ENCODE measurements at regions not wholly inside any gene's neighbourhood (a gene's known extent, or its start where the extent isn't known, plus 50 kb on each side); places are given as distances from the start of the nearest gene placed in this dataset.

DNA sequence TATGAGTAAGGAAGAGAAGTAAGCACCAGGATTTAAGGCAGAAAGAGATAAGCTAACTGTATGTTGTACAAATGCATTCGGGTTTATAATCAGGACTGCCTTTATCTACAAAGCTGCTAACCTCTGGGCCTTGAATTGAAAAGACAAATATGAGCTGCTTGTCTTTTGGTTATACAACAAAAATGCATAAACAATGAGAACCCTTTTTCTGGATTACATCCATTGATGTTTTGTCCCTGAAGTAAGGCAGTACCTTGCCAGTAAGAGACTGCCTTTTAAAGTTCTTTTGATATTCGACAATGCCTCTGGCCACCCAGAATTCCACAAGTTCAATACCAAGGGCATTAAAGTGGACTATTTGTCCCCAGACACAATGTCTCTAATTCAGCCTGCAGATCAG lies 280.7 kb downstream of the ZNF621 start:
- H3K9me3 ChIP-seq (ENCODE audit: low read depth): peaks cover 7% of the 10 kb centered on the region
- Mint-ChIP-seq H3K4me1 (peaks cover 8% of the 10 kb centered on the region), H3K36me3 (no peaks in the 10 kb centered on the region), H3K27me3 (ENCODE audit: insufficient read depth, low read depth) (peaks cover 3% of the 10 kb centered on the region), H3K27ac (no peak overlapping the region), H3K4me3 (no peak overlapping the region), H3K9me3 (peaks cover 9% of the 10 kb centered on the region)
- H3K4me3 ChIP-seq: no peak overlapping the region
- TF ChIP-seq EZH2 (IDR thresholded peaks at IDR 0.05) (no peak), EZH2phosphoT487 (IDR thresholded peaks at IDR 0.05) (no peak)
- no peak overlapping the region for H3K4me2 ChIP-seq
- H3K79me2 ChIP-seq (ENCODE audit: low read depth): no peaks in the 10 kb centered on the region
- H4K20me1 ChIP-seq (ENCODE audit: low read depth): no peaks in the 10 kb centered on the region
- H3F3A ChIP-seq (ENCODE audit: low read depth): peaks cover 3% of the 10 kb centered on the region
- H3K9ac ChIP-seq: no peak overlapping the region
- no peak overlapping the region for H3K27ac ChIP-seq
- no peak overlapping the region for H2AFZ ChIP-seq (replicated peaks)
- H3K27me3 ChIP-seq: no peaks in the 10 kb centered on the region
- H3K36me3 ChIP-seq: no peaks in the 10 kb centered on the region
- H3K4me1 ChIP-seq: peaks cover 14% of the 10 kb centered on the region
- DNase-seq (ENCODE audit: low spot score): no peak

DNA sequence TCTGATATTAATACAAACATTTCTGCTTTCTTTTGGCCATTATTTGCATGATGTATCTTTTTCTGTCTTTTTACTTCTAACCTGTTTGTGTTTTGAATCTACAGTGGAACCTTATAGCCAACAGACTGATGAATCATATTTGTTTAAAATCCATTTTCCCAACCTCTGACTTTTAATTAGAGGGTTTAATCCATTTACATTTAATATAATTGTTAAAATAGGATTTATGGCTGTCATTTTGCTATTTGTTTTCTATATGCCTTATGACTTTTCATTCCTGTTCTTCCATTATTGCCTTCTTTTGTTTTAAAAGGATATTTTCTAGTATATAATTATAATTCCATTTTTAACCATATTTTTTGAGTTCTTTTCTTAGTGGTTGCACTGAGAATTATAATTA lies 286.1 kb downstream of the ZNF621 start:
- H2AFZ ChIP-seq (replicated peaks): no peak overlapping the region
- H4K20me1 ChIP-seq (ENCODE audit: low read depth): no peaks in the 10 kb centered on the region
- H3K9me3 ChIP-seq (ENCODE audit: low read depth): peaks cover 7% of the 10 kb centered on the region
- H3K4me2 ChIP-seq: no peak overlapping the region
- no peaks in the 10 kb centered on the region for H3K36me3 Mint-ChIP-seq
- no peaks in the 10 kb centered on the region for H3K27me3 ChIP-seq
- peaks cover 19% of the 10 kb centered on the region for H3K9me3 Mint-ChIP-seq
- no peak overlapping the region for H3K27ac ChIP-seq
- H3K4me3 Mint-ChIP-seq: no peak overlapping the region
- H3K27ac Mint-ChIP-seq: no peak overlapping the region
- TF ChIP-seq EZH2phosphoT487 (IDR thresholded peaks at IDR 0.05) (no peak), CTCF (IDR thresholded peaks at IDR 0.05) (no peak), EZH2 (IDR thresholded peaks at IDR 0.05) (no peak)
- no peak for DNase-seq (ENCODE audit: low spot score)
- no peaks in the 10 kb centered on the region for H3K4me1 ChIP-seq
- no peaks in the 10 kb centered on the region for H3K79me2 ChIP-seq (ENCODE audit: low read depth)
- no peaks in the 10 kb centered on the region for H3F3A ChIP-seq (ENCODE audit: low read depth)
- H3K4me3 ChIP-seq: no peak overlapping the region
- H3K4me1 Mint-ChIP-seq: no peaks in the 10 kb centered on the region
- no peaks in the 10 kb centered on the region for H3K36me3 ChIP-seq
- no peaks in the 10 kb centered on the region for H3K27me3 Mint-ChIP-seq (ENCODE audit: insufficient read depth, low read depth)
- no peak overlapping the region for H3K9ac ChIP-seq

DNA sequence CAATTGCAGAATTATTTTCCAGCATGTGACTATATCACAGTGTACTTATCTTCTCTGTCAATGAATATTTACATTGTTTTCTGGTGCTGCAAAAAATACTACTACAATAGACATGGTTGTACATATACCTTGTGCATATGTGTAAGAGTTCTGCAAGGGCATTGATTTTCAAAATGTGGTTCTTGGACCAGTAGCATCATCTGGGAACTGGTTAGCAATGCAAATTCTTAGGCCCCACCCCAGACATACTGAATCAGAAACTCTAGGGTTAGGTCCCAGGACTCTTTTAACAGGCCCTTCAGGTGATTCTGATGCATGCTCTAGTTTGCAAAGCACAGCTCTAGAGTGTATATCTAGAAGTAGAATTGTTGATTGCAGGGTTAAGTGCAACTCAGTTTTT lies 292.3 kb downstream of the ZNF621 start:
- no peaks in the 10 kb centered on the region for H3K36me3 ChIP-seq
- H3K79me2 ChIP-seq (ENCODE audit: low read depth): no peaks in the 10 kb centered on the region
- Mint-ChIP-seq H3K4me3 (no peak overlapping the region), H3K27me3 (ENCODE audit: insufficient read depth, low read depth) (no peaks in the 10 kb centered on the region), H3K36me3 (no peaks in the 10 kb centered on the region), H3K9me3 (peaks cover 8% of the 10 kb centered on the region), H3K4me1 (no peaks in the 10 kb centered on the region), H3K27ac (no peak overlapping the region)
- H3K27me3 ChIP-seq: no peaks in the 10 kb centered on the region
- DNase-seq (ENCODE audit: low spot score): no peak
- no peaks in the 10 kb centered on the region for H4K20me1 ChIP-seq (ENCODE audit: low read depth)
- H3K9me3 ChIP-seq (ENCODE audit: low read depth): no peaks in the 10 kb centered on the region
- no peak overlapping the region for H3K4me2 ChIP-seq
- H3K27ac ChIP-seq: no peak overlapping the region
- H2AFZ ChIP-seq (replicated peaks): no peak overlapping the region
- no peak overlapping the region for H3K9ac ChIP-seq
- no peak overlapping the region for H3K4me3 ChIP-seq
- no peaks in the 10 kb centered on the region for H3F3A ChIP-seq (ENCODE audit: low read depth)
- TF ChIP-seq EZH2 (IDR thresholded peaks at IDR 0.05) (no peak), CTCF (IDR thresholded peaks at IDR 0.05) (no peak), EZH2phosphoT487 (IDR thresholded peaks at IDR 0.05) (no peak)
- H3K4me1 ChIP-seq: no peaks in the 10 kb centered on the region

- H3K4me2 ChIP-seq: no peak overlapping the region
- no peaks in the 10 kb centered on the region for H3K36me3 ChIP-seq
- no peaks in the 10 kb centered on the region for H3K4me1 Mint-ChIP-seq
- no peaks in the 10 kb centered on the region for H3K9me3 ChIP-seq (ENCODE audit: low read depth)
- H4K20me1 ChIP-seq (ENCODE audit: low read depth): no peaks in the 10 kb centered on the region
- H3K79me2 ChIP-seq (ENCODE audit: low read depth): no peaks in the 10 kb centered on the region
- no peak overlapping the region for H3K9ac ChIP-seq
- peaks cover 2% of the 10 kb centered on the region for H3K9me3 Mint-ChIP-seq
- no peaks in the 10 kb centered on the region for H3K27me3 Mint-ChIP-seq (ENCODE audit: insufficient read depth, low read depth)
- H3K27ac ChIP-seq: no peak overlapping the region
- H3K27ac Mint-ChIP-seq: no peak overlapping the region
- no peak for TF ChIP-seq CTCF (IDR thresholded peaks at IDR 0.05)
- no peak for TF ChIP-seq EZH2 (IDR thresholded peaks at IDR 0.05)
- no peak for TF ChIP-seq EZH2phosphoT487 (IDR thresholded peaks at IDR 0.05)
- no peak overlapping the region for H3K4me3 ChIP-seq
- H2AFZ ChIP-seq (replicated peaks): no peak overlapping the region
- no peaks in the 10 kb centered on the region for H3K4me1 ChIP-seq
- DNase-seq (ENCODE audit: low spot score): no peak
- H3K4me3 Mint-ChIP-seq: no peak overlapping the region
- no peaks in the 10 kb centered on the region for H3K36me3 Mint-ChIP-seq
- H3F3A ChIP-seq (ENCODE audit: low read depth): no peaks in the 10 kb centered on the region
- no peaks in the 10 kb centered on the region for H3K27me3 ChIP-seq
These were observed 296.6 kb downstream of the ZNF621 start for GRCh38 chr3:40821315-40821714.

All from neural progenitor cell (in vitro differentiated cells).